ENCODE measurements at regions not wholly inside any gene's neighbourhood (a gene's known extent, or its start where the extent isn't known, plus 50 kb on each side); places are given as distances from the start of the nearest gene placed in this dataset.

- no peak for TF ChIP-seq EZH2 (IDR thresholded peaks at IDR 0.05; ENCODE audit: borderline replicate concordance, low read depth, low read length, severe bottlenecking)
- TF ChIP-seq CTCF (IDR thresholded peaks at IDR 0.05; ENCODE audit: extremely low read depth in 1 of 2, insufficient read depth in 1 of 2, low read depth in 1 of 2, low read length in 2 of 2) = no peak
- TF ChIP-seq MAX (IDR thresholded peaks at IDR 0.05; ENCODE audit: insufficient read depth, insufficient read length) = no peak
- TF ChIP-seq JUN (IDR thresholded peaks at IDR 0.05; ENCODE audit: borderline replicate concordance, insufficient read depth, insufficient read length, low read depth) = no peak
- TF ChIP-seq POLR2A (IDR thresholded peaks at IDR 0.05; ENCODE audit: low read depth, low read length) = no peak
Observed at GRCh38 chr3:153029350-153029749, 132.7 kb upstream of the RAP2B start.
